ENCODE measurements at regions not wholly inside any gene's neighbourhood (a gene's known extent, or its start where the extent isn't known, plus 50 kb on each side); places are given as distances from the start of the nearest gene placed in this dataset.
"Not testable (repeated sequence)": the region's sequence is repeated elsewhere in the genome, so short reads cannot be mapped to it uniquely, and the experiment has no call there.

GRCh38 chr9:39542157-39542556 is 186.7 kb downstream of the SPATA31A1 start:
- TF ChIP-seq POLR2A, CTCF, POLR2AphosphoS5 (IDR thresholded peaks at IDR 0.05): not testable (repeated sequence)

Data from upper lobe of left lung (tissue), 4 donors.